ENCODE measurements at regions not wholly inside any gene's neighbourhood (a gene's known extent, or its start where the extent isn't known, plus 50 kb on each side); places are given as distances from the start of the nearest gene placed in this dataset.
"Not testable (repeated sequence)": the region's sequence is repeated elsewhere in the genome, so short reads cannot be mapped to it uniquely, and the experiment has no call there.

DNA sequence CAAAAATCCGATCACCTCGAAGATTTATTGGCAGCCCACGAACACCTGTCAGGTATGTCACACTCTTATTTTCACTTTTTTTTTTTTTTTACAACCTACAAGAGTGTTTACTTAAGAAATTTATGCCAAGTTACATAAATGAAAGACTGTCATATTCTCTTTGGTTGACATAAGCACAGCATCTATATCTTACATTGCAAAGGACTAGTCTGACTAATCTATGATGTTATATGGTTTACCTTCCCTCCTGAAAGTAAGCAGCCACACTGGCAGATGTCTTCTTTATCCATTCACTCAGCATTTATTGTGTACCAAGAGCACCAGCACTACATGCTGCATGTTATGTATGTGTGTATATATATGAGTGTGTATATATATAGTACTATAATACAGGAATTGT lies 156.3 kb downstream of the CDRT15L2 start:
- H3K4me3 ChIP-seq (ENCODE audit: low read depth, low read length), result no peak overlapping the region
- no peak overlapping the region for H3K9ac ChIP-seq
- TF ChIP-seq, protein P1, sequence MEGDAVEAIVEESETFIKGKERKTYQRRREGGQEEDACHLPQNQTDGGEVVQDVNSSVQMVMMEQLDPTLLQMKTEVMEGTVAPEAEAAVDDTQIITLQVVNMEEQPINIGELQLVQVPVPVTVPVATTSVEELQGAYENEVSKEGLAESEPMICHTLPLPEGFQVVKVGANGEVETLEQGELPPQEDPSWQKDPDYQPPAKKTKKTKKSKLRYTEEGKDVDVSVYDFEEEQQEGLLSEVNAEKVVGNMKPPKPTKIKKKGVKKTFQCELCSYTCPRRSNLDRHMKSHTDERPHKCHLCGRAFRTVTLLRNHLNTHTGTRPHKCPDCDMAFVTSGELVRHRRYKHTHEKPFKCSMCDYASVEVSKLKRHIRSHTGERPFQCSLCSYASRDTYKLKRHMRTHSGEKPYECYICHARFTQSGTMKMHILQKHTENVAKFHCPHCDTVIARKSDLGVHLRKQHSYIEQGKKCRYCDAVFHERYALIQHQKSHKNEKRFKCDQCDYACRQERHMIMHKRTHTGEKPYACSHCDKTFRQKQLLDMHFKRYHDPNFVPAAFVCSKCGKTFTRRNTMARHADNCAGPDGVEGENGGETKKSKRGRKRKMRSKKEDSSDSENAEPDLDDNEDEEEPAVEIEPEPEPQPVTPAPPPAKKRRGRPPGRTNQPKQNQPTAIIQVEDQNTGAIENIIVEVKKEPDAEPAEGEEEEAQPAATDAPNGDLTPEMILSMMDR (IDR thresholded peaks at IDR 0.05), result no peak
- H3K27ac ChIP-seq, result no peak overlapping the region
- no peaks in the 10 kb centered on the region for H3K79me2 ChIP-seq
- no peak overlapping the region for H3K4me2 ChIP-seq (ENCODE audit: low read length)
- H3K4me1 ChIP-seq, result no peaks in the 10 kb centered on the region
- H3K27me3 ChIP-seq (ENCODE audit: control insufficient read depth, insufficient read depth, low read length), result no peaks in the 10 kb centered on the region
- H3K9me3 ChIP-seq (ENCODE audit: control insufficient read depth, low read length), result no peaks in the 10 kb centered on the region
- no peak overlapping the region for H2AFZ ChIP-seq
- H3K36me3 ChIP-seq (ENCODE audit: control insufficient read depth, insufficient read depth, low read length), result no peaks in the 10 kb centered on the region

DNA sequence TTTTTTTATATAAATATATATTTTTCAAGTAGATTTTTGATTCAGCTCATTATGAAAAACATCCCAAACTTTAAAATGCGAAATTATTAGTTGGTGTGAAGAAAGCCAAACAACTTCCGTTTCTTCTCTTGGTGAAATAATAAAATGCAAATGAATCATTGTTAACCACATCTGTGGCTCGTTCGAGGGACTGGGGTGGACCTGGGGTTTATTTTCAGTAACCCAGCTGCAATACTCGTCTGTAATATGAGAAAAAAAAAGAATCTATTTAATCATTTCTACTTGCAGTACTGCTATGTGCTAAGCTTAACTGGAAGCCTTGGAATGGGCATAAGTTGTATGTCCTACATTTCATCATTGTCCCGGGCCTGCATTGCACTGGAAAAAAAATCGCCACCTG lies 158.1 kb downstream of the CDRT15L2 start:
- H3K79me2 ChIP-seq; H3K27me3 ChIP-seq (ENCODE audit: control insufficient read depth, insufficient read depth, low read length); H3K9ac ChIP-seq; H3K27ac ChIP-seq; H2AFZ ChIP-seq; H3K4me2 ChIP-seq (ENCODE audit: low read length); H3K9me3 ChIP-seq (ENCODE audit: control insufficient read depth, low read length); H3K4me3 ChIP-seq (ENCODE audit: low read depth, low read length); H3K36me3 ChIP-seq (ENCODE audit: control insufficient read depth, insufficient read depth, low read length); H3K4me1 ChIP-seq: not testable (repeated sequence)

DNA sequence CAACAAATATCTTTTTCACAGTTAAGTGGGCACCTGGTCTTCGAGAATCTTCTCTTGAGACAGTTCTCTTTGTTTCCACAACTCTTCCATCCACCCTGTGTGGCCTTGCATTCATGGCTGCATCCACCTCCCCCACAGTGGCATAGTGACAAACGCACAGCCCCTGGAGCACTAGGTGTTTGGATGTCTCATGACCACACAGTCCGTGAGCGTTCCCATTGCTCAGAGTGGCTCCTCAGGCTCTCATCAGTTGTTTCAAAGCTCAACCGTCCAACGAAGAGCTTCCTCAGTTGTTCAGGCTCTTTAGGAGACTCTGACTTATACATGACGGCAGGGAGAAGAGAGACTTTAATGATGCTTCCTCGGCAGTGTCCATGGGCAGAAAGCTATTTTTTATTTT lies 191.6 kb downstream of the CDRT15L2 start:
- no peak overlapping the region for H3K4me2 ChIP-seq (ENCODE audit: low read length)
- H3K79me2 ChIP-seq, result no peaks in the 10 kb centered on the region
- no peaks in the 10 kb centered on the region for H3K36me3 ChIP-seq (ENCODE audit: control insufficient read depth, insufficient read depth, low read length)
- no peak overlapping the region for H3K4me3 ChIP-seq (ENCODE audit: low read depth, low read length)
- no peak overlapping the region for H3K9ac ChIP-seq
- H3K9me3 ChIP-seq (ENCODE audit: control insufficient read depth, low read length), result no peaks in the 10 kb centered on the region
- no peak overlapping the region for H3K27ac ChIP-seq
- H3K4me1 ChIP-seq, result no peaks in the 10 kb centered on the region
- TF ChIP-seq, protein P1 (IDR thresholded peaks at IDR 0.05), result no peak
- no peaks in the 10 kb centered on the region for H3K27me3 ChIP-seq (ENCODE audit: control insufficient read depth, insufficient read depth, low read length)
- H2AFZ ChIP-seq, result no peak overlapping the region

DNA sequence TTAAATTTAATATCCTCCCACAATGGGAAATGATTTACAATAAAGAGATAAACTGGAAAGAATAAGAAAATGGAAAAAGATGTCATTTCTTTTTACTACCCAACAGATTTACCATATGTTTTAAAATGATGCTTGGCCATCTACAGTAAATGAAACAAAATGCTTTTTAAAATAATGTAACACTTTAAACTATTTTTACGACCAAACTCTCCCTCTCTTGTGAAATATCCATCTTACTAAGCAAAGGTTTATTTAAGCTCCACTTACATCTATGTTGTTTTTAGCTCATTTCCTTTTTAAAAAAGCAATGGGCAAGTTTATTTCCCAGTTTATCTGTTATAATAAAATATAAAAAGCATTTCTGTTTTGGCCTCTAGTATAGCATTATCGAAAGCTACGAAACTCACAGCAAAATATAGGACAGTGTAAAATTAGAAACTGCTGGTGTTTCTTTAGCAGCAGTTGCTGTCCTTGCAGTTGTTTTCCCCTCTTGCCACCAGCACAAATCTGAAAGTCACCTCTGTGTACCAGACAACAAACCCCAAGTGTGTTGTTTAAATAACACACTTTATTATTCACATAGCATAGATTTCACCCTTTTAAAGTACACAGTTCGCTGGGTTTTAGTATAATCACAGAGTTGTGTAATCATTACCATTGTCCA lies 195.1 kb downstream of the CDRT15L2 start:
- no peaks in the 10 kb centered on the region for H3K9me3 ChIP-seq (ENCODE audit: control insufficient read depth, low read length)
- H3K4me2 ChIP-seq (ENCODE audit: low read length), result no peak overlapping the region
- H3K9ac ChIP-seq, result no peak overlapping the region
- H3K36me3 ChIP-seq (ENCODE audit: control insufficient read depth, insufficient read depth, low read length), result no peaks in the 10 kb centered on the region
- H3K27ac ChIP-seq, result no peak overlapping the region
- H3K4me1 ChIP-seq, result no peaks in the 10 kb centered on the region
- no peaks in the 10 kb centered on the region for H3K79me2 ChIP-seq
- no peak overlapping the region for H3K4me3 ChIP-seq (ENCODE audit: low read depth, low read length)
- TF ChIP-seq, protein P1 (IDR thresholded peaks at IDR 0.05), result no peak
- H3K27me3 ChIP-seq (ENCODE audit: control insufficient read depth, insufficient read depth, low read length), result no peaks in the 10 kb centered on the region
- no peak overlapping the region for H2AFZ ChIP-seq

DNA sequence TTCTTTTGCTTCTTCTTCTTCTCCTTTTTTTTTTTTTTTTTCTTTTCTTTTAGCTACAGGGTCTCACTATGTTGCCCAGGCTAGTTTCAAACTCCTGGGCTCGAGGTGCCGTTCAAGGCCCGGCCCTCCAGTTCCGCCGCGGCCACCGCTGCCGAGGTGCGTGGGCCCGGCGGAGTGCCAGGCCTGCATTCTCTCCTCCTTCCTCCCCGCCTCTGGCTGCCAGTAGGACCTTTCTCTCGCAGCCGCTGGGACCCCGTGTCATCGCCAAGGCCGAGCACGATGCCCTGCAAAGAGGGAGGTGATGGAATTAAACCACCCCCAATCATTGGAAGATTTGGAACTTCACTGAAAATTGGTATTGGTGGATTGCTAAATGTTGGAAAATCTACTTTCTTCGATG lies 195.8 kb downstream of the CDRT15L2 start:
- Histone ChIP-seq H3K9me3 (ENCODE audit: control insufficient read depth, low read length) (no peaks in the 10 kb centered on the region), H3K36me3 (ENCODE audit: control insufficient read depth, insufficient read depth, low read length) (no peaks in the 10 kb centered on the region), H3K79me2 (no peaks in the 10 kb centered on the region), H3K4me3 (ENCODE audit: low read depth, low read length) (no peak overlapping the region), H3K27me3 (ENCODE audit: control insufficient read depth, insufficient read depth, low read length) (no peaks in the 10 kb centered on the region), H2AFZ (no peak overlapping the region), H3K27ac (no peak overlapping the region), H3K9ac (no peak overlapping the region), H3K4me1 (no peaks in the 10 kb centered on the region), H3K4me2 (ENCODE audit: low read length) (no peak overlapping the region)
- TF ChIP-seq, protein P1 (IDR thresholded peaks at IDR 0.05), result no peak
